H1 (cell line): ENCODE measurements at regions not wholly inside any gene's neighbourhood (a gene's known extent, or its start where the extent isn't known, plus 50 kb on each side); places are given as distances from the start of the nearest gene placed in this dataset.

Experiments used
- RNF2 ChIP-seq: fragments of 200-900, 300-1000 bp; sonication (generic); IDR thresholded peaks from 2 replicates; pipeline ENCODE4 v1.7.1; 2016; ENCODE audit warnings: borderline replicate concordance, low read depth, mild to moderate bottlenecking, antibody characterized with exemption, low read length; ENCODE audit not compliant: poor library complexity, severe bottlenecking; ENCODE audit errors: missing control alignments
- TF ChIP-seq, protein P1 (sequence below): IDR thresholded peaks from 2 replicates; pipeline ENCODE4 v1.6.1; 2011; ENCODE audit warnings: low read length, improper control_type of control experiment

DNA sequence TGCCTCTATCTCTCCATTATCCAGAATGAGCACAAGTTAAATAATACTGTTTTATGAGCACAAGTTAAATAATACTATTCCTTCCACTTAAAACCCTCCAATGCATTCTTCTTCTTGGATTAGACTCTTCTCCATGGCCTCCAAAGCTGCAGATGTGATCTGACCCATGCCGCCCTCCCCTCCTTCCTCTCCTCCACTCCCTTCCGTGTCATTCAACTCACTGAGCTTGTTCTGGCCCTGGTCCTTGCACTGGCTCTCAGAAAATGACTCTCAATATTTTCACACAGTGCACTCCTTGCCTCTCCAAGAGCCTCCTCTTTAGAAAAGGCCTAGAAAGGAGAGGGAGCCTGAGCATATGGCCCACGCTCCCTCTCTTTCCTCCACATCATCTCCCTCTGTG is 125.0 kb upstream of the CD93 start (continued):
- TF ChIP-seq, protein P1, sequence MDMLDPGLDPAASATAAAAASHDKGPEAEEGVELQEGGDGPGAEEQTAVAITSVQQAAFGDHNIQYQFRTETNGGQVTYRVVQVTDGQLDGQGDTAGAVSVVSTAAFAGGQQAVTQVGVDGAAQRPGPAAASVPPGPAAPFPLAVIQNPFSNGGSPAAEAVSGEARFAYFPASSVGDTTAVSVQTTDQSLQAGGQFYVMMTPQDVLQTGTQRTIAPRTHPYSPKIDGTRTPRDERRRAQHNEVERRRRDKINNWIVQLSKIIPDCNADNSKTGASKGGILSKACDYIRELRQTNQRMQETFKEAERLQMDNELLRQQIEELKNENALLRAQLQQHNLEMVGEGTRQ, result no peak
- TF ChIP-seq RNF2, result no peak
- TF ChIP-seq, all 59 proteins: peak for 0
